H1 (cell line): ENCODE measurements at regions not wholly inside any gene's neighbourhood (a gene's known extent, or its start where the extent isn't known, plus 50 kb on each side); places are given as distances from the start of the nearest gene placed in this dataset.

Experiments used
- CTCF ChIA-PET: fragments of 300-600 bp; sonication (Branson Sonifier 250); formaldehyde crosslinking; loops from one replicate; lab custom pipeline; 2021; ENCODE audit not compliant: partially characterized antibody; lab: Charles Lee
- POLR2A ChIA-PET: fragments of 300-600 bp; sonication (Branson Sonifier 250); formaldehyde crosslinking; loops from one replicate; lab custom pipeline; 2021; ENCODE audit warnings: inconsistent platforms; ENCODE audit not compliant: partially characterized antibody; lab: Charles Lee
- DNase-seq, 2 experiments: peaks; one replicate each; pipeline versions ENCODE4 v3.0.0 to v3.0.0-alpha.2; 2010 to 2022; ENCODE audit warnings: low spot score in 2 of 2, low read depth in 1 of 2, mixed read lengths in 1 of 2
- FAIRE-seq: peaks from 2 replicates; lab custom pipeline; 2011; peaks lifted over from hg19 to GRCh38; lab: Jason Lieb, UNC
- H2AFZ ChIP-seq: 2 replicates; pipeline ENCODE4 v1.8.1; 2012; ENCODE audit warnings: low read length, inconsistent platforms
- H2AK5ac ChIP-seq: 2 replicates; pipeline ENCODE4 v1.6.1; 2013; ENCODE audit warnings: low read depth, low read length
- H2BK120ac ChIP-seq: replicated peaks from 2 replicates; pipeline ENCODE3; 2013; ENCODE audit warnings: low read depth, low read length, inconsistent platforms
- H2BK12ac ChIP-seq: 2 replicates; pipeline ENCODE4 v1.6.1; 2013; ENCODE audit warnings: low read depth, low read length
- H2BK15ac ChIP-seq: 2 replicates; pipeline ENCODE4 v1.6.1; 2013; ENCODE audit warnings: low read length
- H2BK20ac ChIP-seq: 2 replicates; pipeline ENCODE4 v1.6.1; 2013; ENCODE audit warnings: low read length
- H2BK5ac ChIP-seq: 2 replicates; pipeline ENCODE4 v1.6.1; 2013; ENCODE audit warnings: low read depth, low read length
- H3K14ac ChIP-seq: 2 replicates; pipeline ENCODE4 v1.6.1; 2013; ENCODE audit warnings: inconsistent platforms; ENCODE audit not compliant: insufficient read length
- H3K18ac ChIP-seq: 2 replicates; pipeline ENCODE4 v1.6.1; 2013; ENCODE audit warnings: low read length; ENCODE audit errors: extremely low read depth
- H3K23ac ChIP-seq: 2 replicates; pipeline ENCODE4 v1.6.1; 2013; ENCODE audit warnings: inconsistent platforms; ENCODE audit not compliant: insufficient read length
- H3K23me2 ChIP-seq: 2 replicates; pipeline ENCODE4 v1.6.1; 2013; ENCODE audit warnings: low read depth, low read length
- H3K27ac ChIP-seq: 2 replicates; pipeline ENCODE4 v1.6.1; 2011; ENCODE audit warnings: low read depth, low read length, inconsistent platforms
- H3K27me3 ChIP-seq, 4 experiments: replicated peaks in 1 of 4; 1 replicate in 1 of 4; 2 replicates in 3 of 4; pipeline versions ENCODE4 v1.6.1 to v1.8.1; 2011 to 2013; ENCODE audit warnings: low read length in 3 of 4, mild to moderate bottlenecking in 3 of 4, inconsistent platforms in 2 of 4, mixed read lengths in 2 of 4, moderate library complexity in 1 of 4; ENCODE audit not compliant: control insufficient read depth in 3 of 4, insufficient read depth in 3 of 4; ENCODE audit errors: extremely low read depth in 1 of 4
- H3K36me3 ChIP-seq, 4 experiments: 2 replicates each; pipeline versions ENCODE4 v1.6.1 to v1.8.1; 2011 to 2013; ENCODE audit warnings: mild to moderate bottlenecking in 4 of 4, low read length in 3 of 4, moderate library complexity in 2 of 4, control low read depth in 1 of 4, inconsistent platforms in 1 of 4; ENCODE audit not compliant: insufficient read depth in 4 of 4, control insufficient read depth in 2 of 4
- H3K4ac ChIP-seq: replicated peaks from 2 replicates; pipeline ENCODE3; 2013; ENCODE audit warnings: low read length, low read depth, mixed read lengths, inconsistent platforms; ENCODE audit not compliant: insufficient read length
- H3K4me1 ChIP-seq, 4 experiments: replicated peaks in 1 of 4; 1 replicate in 1 of 4; 2 replicates in 3 of 4; pipeline versions ENCODE4 v1.6.1 to v1.8.1; 2011 to 2013; ENCODE audit warnings: low read length in 3 of 4, inconsistent platforms in 2 of 4, mixed read lengths in 1 of 4; ENCODE audit not compliant: insufficient read depth in 4 of 4, control insufficient read depth in 3 of 4
- H3K4me2 ChIP-seq, 2 experiments: 2 replicates each; pipeline versions ENCODE4 v1.6.1 to v1.8.1; 2011 to 2013; ENCODE audit warnings: low read depth in 2 of 2, low read length in 2 of 2, control low read depth in 1 of 2, inconsistent platforms in 1 of 2, mild to moderate bottlenecking in 1 of 2; ENCODE audit not compliant: insufficient read depth in 1 of 2
- H3K4me3 ChIP-seq, 4 experiments: fragments of 200-600, 300-600 bp in 1 of 4; sonication (generic), shearing (Covaris generic), sonication (Bioruptor Twin) in 1 of 4; 2 replicates each; pipeline versions ENCODE4 v1.5.1 to v1.8.1; 2011 to 2016; ENCODE audit warnings: low read length in 4 of 4, low read depth in 3 of 4, control low read depth in 2 of 4, inconsistent platforms in 2 of 4, mild to moderate bottlenecking in 2 of 4, mixed read lengths in 1 of 4, moderate library complexity in 1 of 4; ENCODE audit not compliant: insufficient read depth in 2 of 4; ENCODE audit errors: extremely low read depth in 1 of 4
- H3K56ac ChIP-seq: replicated peaks from 2 replicates; pipeline ENCODE3; 2013; ENCODE audit warnings: low read depth, mild to moderate bottlenecking, mixed read lengths, low read length, inconsistent platforms; ENCODE audit not compliant: insufficient read length
- H3K79me1 ChIP-seq: 2 replicates; pipeline ENCODE4 v1.6.1; 2013; ENCODE audit warnings: low read depth, low read length, control low read depth
- H3K79me2 ChIP-seq, 2 experiments: 2 replicates each; pipeline versions ENCODE4 v1.6.1 to v1.8.1; 2012 to 2013; ENCODE audit warnings: low read length in 2 of 2, mild to moderate bottlenecking in 2 of 2, inconsistent platforms in 1 of 2; ENCODE audit not compliant: insufficient read depth in 2 of 2, control insufficient read depth in 1 of 2
- H3K9ac ChIP-seq, 4 experiments: replicated peaks in 1 of 4; 1 replicate in 1 of 4; 2 replicates in 3 of 4; pipeline versions ENCODE4 v1.6.1 to v1.8.1; 2011 to 2013; ENCODE audit warnings: low read depth in 3 of 4, low read length in 3 of 4, control low read depth in 2 of 4, mild to moderate bottlenecking in 2 of 4, moderate library complexity in 2 of 4, inconsistent platforms in 1 of 4; ENCODE audit errors: extremely low read depth in 1 of 4
- H3K9me3 ChIP-seq, 2 experiments: 2 replicates each; pipeline versions ENCODE4 v1.6.1 to v1.8.1; 2012 to 2013; ENCODE audit warnings: mild to moderate bottlenecking in 2 of 2, moderate library complexity in 2 of 2, control low read depth in 1 of 2, inconsistent platforms in 1 of 2, low read depth in 1 of 2, low read length in 1 of 2, mixed read lengths in 1 of 2; ENCODE audit not compliant: insufficient read depth in 2 of 2
- H4K20me1 ChIP-seq, 2 experiments: replicated peaks in 1 of 2; 2 replicates each; pipeline versions ENCODE3 to v1.8.1; 2011 to 2013; ENCODE audit warnings: inconsistent platforms in 2 of 2, low read length in 2 of 2, mild to moderate bottlenecking in 1 of 2; ENCODE audit not compliant: insufficient read depth in 2 of 2, control insufficient read depth in 1 of 2
- H4K5ac ChIP-seq: 2 replicates; pipeline ENCODE4 v1.6.1; 2013; ENCODE audit warnings: low read length, low read depth, mixed read lengths, inconsistent platforms; ENCODE audit not compliant: insufficient read length
- H4K8ac ChIP-seq: 2 replicates; pipeline ENCODE4 v1.8.0; 2013; ENCODE audit warnings: mild to moderate bottlenecking, moderate library complexity, low read length, inconsistent platforms; ENCODE audit not compliant: insufficient read depth; ENCODE audit errors: extremely low read depth
- H4K91ac ChIP-seq: replicated peaks from 2 replicates; pipeline ENCODE3; 2013; ENCODE audit warnings: low read length, mixed read lengths, inconsistent platforms; ENCODE audit not compliant: insufficient read length
- BRCA1 ChIP-seq: IDR thresholded peaks from 2 replicates; pipeline ENCODE4 v1.6.1; 2012; ENCODE audit warnings: low read depth, low read length, improper control_type of control experiment
- HDAC6 ChIP-seq: IDR thresholded peaks from one replicate; pipeline ENCODE4 v1.7.1; 2012; ENCODE audit warnings: low read depth, mild to moderate bottlenecking, inconsistent platforms, low read length, moderate library complexity
- KDM1A ChIP-seq: fragments of 200-600, 300-600 bp; sonication (generic); IDR thresholded peaks from 2 replicates; pipeline ENCODE4 v1.7.1; 2016; ENCODE audit warnings: mild to moderate bottlenecking, low read length, borderline replicate concordance
- POLR2A ChIP-seq, 2 experiments: IDR thresholded peaks; 1 replicate in 1 of 2; 2 replicates in 1 of 2; pipeline ENCODE4 v1.6.1; 2011; ENCODE audit warnings: low read depth in 2 of 2, low read length in 2 of 2, mild to moderate bottlenecking in 2 of 2; ENCODE audit errors: control extremely low read depth in 1 of 2
- RNF2 ChIP-seq: fragments of 200-900, 300-1000 bp; sonication (generic); IDR thresholded peaks from 2 replicates; pipeline ENCODE4 v1.7.1; 2016; ENCODE audit warnings: borderline replicate concordance, low read depth, mild to moderate bottlenecking, antibody characterized with exemption, low read length; ENCODE audit not compliant: poor library complexity, severe bottlenecking; ENCODE audit errors: missing control alignments
- SIN3A ChIP-seq, 2 experiments: IDR thresholded peaks in 1 of 2; conservative IDR thresholded peaks in 1 of 2; 2 replicates each; pipeline ENCODE4 v1.6.1; 2011 to 2012; ENCODE audit warnings: low read length in 2 of 2, improper control_type of control experiment in 1 of 2, low read depth in 1 of 2, mild to moderate bottlenecking in 1 of 2
- SRF ChIP-seq: IDR thresholded peaks from 2 replicates; pipeline ENCODE4 v1.6.1; 2011; ENCODE audit warnings: mild to moderate bottlenecking, low read depth, low read length, moderate library complexity
- ZNF274 ChIP-seq: IDR thresholded peaks from 2 replicates; pipeline ENCODE4 v1.7.0; 2012; ENCODE audit warnings: low read length, borderline replicate concordance; ENCODE audit errors: extremely low read depth
- WGBS, 2 experiments: shearing (Covaris generic) in 1 of 2; methylation state at CpG; one replicate each; pipeline versions ENCODE4 v1.1.6 to v1.1.7; 2013 to 2015; ENCODE audit warnings: low lambda C conversion rate in 2 of 2, mixed read lengths in 2 of 2, inconsistent platforms in 1 of 2, low coverage in 1 of 2, missing lambda C conversion rate in 1 of 2; ENCODE audit not compliant: insufficient replicate concordance in 2 of 2, insufficient coverage in 1 of 2, insufficient read length in 1 of 2; ENCODE audit errors: extremely low coverage in 1 of 2, missing lambda C conversion rate in 1 of 2; 5-methylcytosine and 5-hydroxymethylcytosine counted together
- TF ChIP-seq, protein P1 (sequence below), 3 experiments: IDR thresholded peaks; 1 replicate in 2 of 3; 2 replicates in 1 of 3; pipeline versions ENCODE4 v1.5.1 to v1.6.1; 2011; ENCODE audit warnings: low read length in 3 of 3, mild to moderate bottlenecking in 3 of 3, inconsistent platforms in 2 of 3, low read depth in 1 of 3, moderate library complexity in 1 of 3; ENCODE audit not compliant: insufficient read depth in 1 of 3; ENCODE audit errors: control extremely low read depth in 1 of 3

DNA sequence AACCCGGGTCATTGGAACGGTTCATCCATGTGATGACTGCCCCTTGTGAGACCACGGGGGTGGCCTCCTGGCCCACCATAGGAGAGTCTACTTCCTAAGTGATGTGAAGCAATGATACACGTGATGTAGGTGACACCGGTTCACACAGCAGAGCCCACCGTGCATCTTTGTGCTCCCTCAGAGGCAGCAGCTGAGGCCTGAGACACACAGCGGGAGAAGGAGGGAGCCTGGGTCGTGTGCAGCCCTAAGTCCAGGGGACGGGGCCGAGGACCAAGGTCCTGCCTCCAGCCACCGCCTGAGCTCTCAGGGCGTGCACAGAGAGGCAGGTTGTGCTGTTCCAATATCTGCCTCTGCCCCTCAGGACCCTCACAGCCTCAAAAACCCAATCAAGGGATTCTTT lies 377.2 kb upstream of the SALL3 start:
- no peak overlapping the region for H4K91ac ChIP-seq
- no peak overlapping the region for H3K56ac ChIP-seq
- no peak overlapping the region for H2BK5ac ChIP-seq
- H3K9me3 ChIP-seq = no peaks in the 10 kb centered on the region; a peak in 1 of 4 replicates
- H3K23ac ChIP-seq = no peak overlapping the region
- no peak overlapping the region for H3K4me3 ChIP-seq
- no peak overlapping the region for H2BK12ac ChIP-seq
- H3K14ac ChIP-seq = no peak overlapping the region
- DNase-seq = no peak
- peaks cover 12% of the 10 kb centered on the region; the same call in 1 of the 2 replicates for H3K23me2 ChIP-seq
- no peaks in the 10 kb centered on the region; a peak in 1 of 7 replicates for H3K4me1 ChIP-seq
- H3K18ac ChIP-seq = no peak overlapping the region
- TF ChIP-seq ZNF274 = no peak
- TF ChIP-seq RNF2 = no peak
- TF ChIP-seq KDM1A = no peak
- TF ChIP-seq SRF = no peak
- no peak for TF ChIP-seq BRCA1
- TF ChIP-seq, protein P1, sequence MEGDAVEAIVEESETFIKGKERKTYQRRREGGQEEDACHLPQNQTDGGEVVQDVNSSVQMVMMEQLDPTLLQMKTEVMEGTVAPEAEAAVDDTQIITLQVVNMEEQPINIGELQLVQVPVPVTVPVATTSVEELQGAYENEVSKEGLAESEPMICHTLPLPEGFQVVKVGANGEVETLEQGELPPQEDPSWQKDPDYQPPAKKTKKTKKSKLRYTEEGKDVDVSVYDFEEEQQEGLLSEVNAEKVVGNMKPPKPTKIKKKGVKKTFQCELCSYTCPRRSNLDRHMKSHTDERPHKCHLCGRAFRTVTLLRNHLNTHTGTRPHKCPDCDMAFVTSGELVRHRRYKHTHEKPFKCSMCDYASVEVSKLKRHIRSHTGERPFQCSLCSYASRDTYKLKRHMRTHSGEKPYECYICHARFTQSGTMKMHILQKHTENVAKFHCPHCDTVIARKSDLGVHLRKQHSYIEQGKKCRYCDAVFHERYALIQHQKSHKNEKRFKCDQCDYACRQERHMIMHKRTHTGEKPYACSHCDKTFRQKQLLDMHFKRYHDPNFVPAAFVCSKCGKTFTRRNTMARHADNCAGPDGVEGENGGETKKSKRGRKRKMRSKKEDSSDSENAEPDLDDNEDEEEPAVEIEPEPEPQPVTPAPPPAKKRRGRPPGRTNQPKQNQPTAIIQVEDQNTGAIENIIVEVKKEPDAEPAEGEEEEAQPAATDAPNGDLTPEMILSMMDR (IDR thresholded peaks at IDR 0.05; ENCODE audit: control extremely low read depth in 1 of 3, insufficient read depth in 1 of 3, low read depth in 1 of 3, low read length in 3 of 3) = no peak
- no peak for TF ChIP-seq HDAC6
- no peak for TF ChIP-seq POLR2A (IDR thresholded peaks at IDR 0.05; ENCODE audit: control extremely low read depth in 1 of 2, low read depth in 2 of 2, low read length in 2 of 2)
- no peak for TF ChIP-seq SIN3A (conservative IDR thresholded peaks at IDR 0.05 in 1 of 2, IDR thresholded peaks at IDR 0.05 in 1 of 2; ENCODE audit: low read depth in 1 of 2, low read length in 2 of 2)
- TF ChIP-seq, all 59 proteins: peak for 0
- no peaks in the 10 kb centered on the region for H3K27me3 ChIP-seq
- H4K5ac ChIP-seq = no peak overlapping the region
- H4K20me1 ChIP-seq = peaks cover 0 to 10% of the 10 kb centered on the region in 2 experiments
- H2BK120ac ChIP-seq = no peak overlapping the region
- no peaks in the 10 kb centered on the region for H3K79me1 ChIP-seq
- no peak overlapping the region for H3K9ac ChIP-seq
- CTCF ChIA-PET = no interaction called here
- WGBS, 2 experiments = 92% methylated on average over 10 of the region's 12 CpGs; no CpG with 5 or more reads in 1 of the 2 experiments
- no peaks in the 10 kb centered on the region for H3K79me2 ChIP-seq
- H4K8ac ChIP-seq = no peak overlapping the region
- H3K4ac ChIP-seq = no peak overlapping the region
- H3K36me3 ChIP-seq = no peaks in the 10 kb centered on the region
- POLR2A ChIA-PET = no interaction called here
- no peak overlapping the region for H2AK5ac ChIP-seq
- H2BK20ac ChIP-seq = no peak overlapping the region
- H3K27ac ChIP-seq = no peak overlapping the region
- no peak for FAIRE-seq
- H2BK15ac ChIP-seq = no peak overlapping the region
- H3K4me2 ChIP-seq = no peak overlapping the region
- no peak overlapping the region for H2AFZ ChIP-seq
